GM18520 (cell line): ENCODE measurements at regions not wholly inside any gene's neighbourhood (a gene's known extent, or its start where the extent isn't known, plus 50 kb on each side); places are given as distances from the start of the nearest gene placed in this dataset.

Source experiments
- ATAC-seq: cut with Tn5 transposase; IDR thresholded peaks from one replicate; pipeline ENCODE4 v1.9.1; 2021; ENCODE audit not compliant: unreplicated experiment

- ATAC-seq: no peak
Observed at GRCh38 chr3:31482493-31483200, 50.1 kb upstream of the STT3B start.
